ENCODE measurements at regions not wholly inside any gene's neighbourhood (a gene's known extent, or its start where the extent isn't known, plus 50 kb on each side); places are given as distances from the start of the nearest gene placed in this dataset.
"Not testable (repeated sequence)": the region's sequence is repeated elsewhere in the genome, so short reads cannot be mapped to it uniquely, and the experiment has no call there.

- TF ChIP-seq POLR2A, CTCF (IDR thresholded peaks at IDR 0.05): not testable (repeated sequence)
Observed at GRCh38 chr5:62757686-62758085, 179.1 kb downstream of the LRRC70 start.

All from lower leg skin (tissue), 3 donors.